H1 (cell line): ENCODE measurements at regions not wholly inside any gene's neighbourhood (a gene's known extent, or its start where the extent isn't known, plus 50 kb on each side); places are given as distances from the start of the nearest gene placed in this dataset.

ENCODE experiments used
- CTCF ChIA-PET: fragments of 300-600 bp; sonication (Branson Sonifier 250); formaldehyde crosslinking; loops from one replicate; lab custom pipeline; 2021; ENCODE audit not compliant: partially characterized antibody; lab: Charles Lee
- POLR2A ChIA-PET: fragments of 300-600 bp; sonication (Branson Sonifier 250); formaldehyde crosslinking; loops from one replicate; lab custom pipeline; 2021; ENCODE audit warnings: inconsistent platforms; ENCODE audit not compliant: partially characterized antibody; lab: Charles Lee
- DNase-seq, 2 experiments: peaks; one replicate each; pipeline versions ENCODE4 v3.0.0 to v3.0.0-alpha.2; 2010 to 2022; ENCODE audit warnings: low spot score in 2 of 2, low read depth in 1 of 2, mixed read lengths in 1 of 2
- FAIRE-seq: peaks from 2 replicates; lab custom pipeline; 2011; peaks lifted over from hg19 to GRCh38; lab: Jason Lieb, UNC
- H2AFZ ChIP-seq: 2 replicates; pipeline ENCODE4 v1.8.1; 2012; ENCODE audit warnings: low read length, inconsistent platforms
- H2AK5ac ChIP-seq: 2 replicates; pipeline ENCODE4 v1.6.1; 2013; ENCODE audit warnings: low read depth, low read length
- H2BK120ac ChIP-seq: replicated peaks from 2 replicates; pipeline ENCODE3; 2013; ENCODE audit warnings: low read depth, low read length, inconsistent platforms
- H2BK12ac ChIP-seq: 2 replicates; pipeline ENCODE4 v1.6.1; 2013; ENCODE audit warnings: low read depth, low read length
- H2BK15ac ChIP-seq: 2 replicates; pipeline ENCODE4 v1.6.1; 2013; ENCODE audit warnings: low read length
- H2BK20ac ChIP-seq: 2 replicates; pipeline ENCODE4 v1.6.1; 2013; ENCODE audit warnings: low read length
- H2BK5ac ChIP-seq: 2 replicates; pipeline ENCODE4 v1.6.1; 2013; ENCODE audit warnings: low read depth, low read length
- H3K14ac ChIP-seq: 2 replicates; pipeline ENCODE4 v1.6.1; 2013; ENCODE audit warnings: inconsistent platforms; ENCODE audit not compliant: insufficient read length
- H3K18ac ChIP-seq: 2 replicates; pipeline ENCODE4 v1.6.1; 2013; ENCODE audit warnings: low read length; ENCODE audit errors: extremely low read depth
- H3K23ac ChIP-seq: 2 replicates; pipeline ENCODE4 v1.6.1; 2013; ENCODE audit warnings: inconsistent platforms; ENCODE audit not compliant: insufficient read length
- H3K23me2 ChIP-seq: 2 replicates; pipeline ENCODE4 v1.6.1; 2013; ENCODE audit warnings: low read depth, low read length
- H3K27ac ChIP-seq: 2 replicates; pipeline ENCODE4 v1.6.1; 2011; ENCODE audit warnings: low read depth, low read length, inconsistent platforms
- H3K27me3 ChIP-seq, 4 experiments: replicated peaks in 1 of 4; 1 replicate in 1 of 4; 2 replicates in 3 of 4; pipeline versions ENCODE4 v1.6.1 to v1.8.1; 2011 to 2013; ENCODE audit warnings: low read length in 3 of 4, mild to moderate bottlenecking in 3 of 4, inconsistent platforms in 2 of 4, mixed read lengths in 2 of 4, moderate library complexity in 1 of 4; ENCODE audit not compliant: control insufficient read depth in 3 of 4, insufficient read depth in 3 of 4; ENCODE audit errors: extremely low read depth in 1 of 4
- H3K36me3 ChIP-seq, 4 experiments: 2 replicates each; pipeline versions ENCODE4 v1.6.1 to v1.8.1; 2011 to 2013; ENCODE audit warnings: mild to moderate bottlenecking in 4 of 4, low read length in 3 of 4, moderate library complexity in 2 of 4, control low read depth in 1 of 4, inconsistent platforms in 1 of 4; ENCODE audit not compliant: insufficient read depth in 4 of 4, control insufficient read depth in 2 of 4
- H3K4ac ChIP-seq: replicated peaks from 2 replicates; pipeline ENCODE3; 2013; ENCODE audit warnings: low read length, low read depth, mixed read lengths, inconsistent platforms; ENCODE audit not compliant: insufficient read length
- H3K4me1 ChIP-seq, 4 experiments: replicated peaks in 1 of 4; 1 replicate in 1 of 4; 2 replicates in 3 of 4; pipeline versions ENCODE4 v1.6.1 to v1.8.1; 2011 to 2013; ENCODE audit warnings: low read length in 3 of 4, inconsistent platforms in 2 of 4, mixed read lengths in 1 of 4; ENCODE audit not compliant: insufficient read depth in 4 of 4, control insufficient read depth in 3 of 4
- H3K4me2 ChIP-seq, 2 experiments: 2 replicates each; pipeline versions ENCODE4 v1.6.1 to v1.8.1; 2011 to 2013; ENCODE audit warnings: low read depth in 2 of 2, low read length in 2 of 2, control low read depth in 1 of 2, inconsistent platforms in 1 of 2, mild to moderate bottlenecking in 1 of 2; ENCODE audit not compliant: insufficient read depth in 1 of 2
- H3K4me3 ChIP-seq, 4 experiments: fragments of 200-600, 300-600 bp in 1 of 4; sonication (generic), shearing (Covaris generic), sonication (Bioruptor Twin) in 1 of 4; 2 replicates each; pipeline versions ENCODE4 v1.5.1 to v1.8.1; 2011 to 2016; ENCODE audit warnings: low read length in 4 of 4, low read depth in 3 of 4, control low read depth in 2 of 4, inconsistent platforms in 2 of 4, mild to moderate bottlenecking in 2 of 4, mixed read lengths in 1 of 4, moderate library complexity in 1 of 4; ENCODE audit not compliant: insufficient read depth in 2 of 4; ENCODE audit errors: extremely low read depth in 1 of 4
- H3K56ac ChIP-seq: replicated peaks from 2 replicates; pipeline ENCODE3; 2013; ENCODE audit warnings: low read depth, mild to moderate bottlenecking, mixed read lengths, low read length, inconsistent platforms; ENCODE audit not compliant: insufficient read length
- H3K79me1 ChIP-seq: 2 replicates; pipeline ENCODE4 v1.6.1; 2013; ENCODE audit warnings: low read depth, low read length, control low read depth
- H3K79me2 ChIP-seq, 2 experiments: 2 replicates each; pipeline versions ENCODE4 v1.6.1 to v1.8.1; 2012 to 2013; ENCODE audit warnings: low read length in 2 of 2, mild to moderate bottlenecking in 2 of 2, inconsistent platforms in 1 of 2; ENCODE audit not compliant: insufficient read depth in 2 of 2, control insufficient read depth in 1 of 2
- H3K9ac ChIP-seq, 4 experiments: replicated peaks in 1 of 4; 1 replicate in 1 of 4; 2 replicates in 3 of 4; pipeline versions ENCODE4 v1.6.1 to v1.8.1; 2011 to 2013; ENCODE audit warnings: low read depth in 3 of 4, low read length in 3 of 4, control low read depth in 2 of 4, mild to moderate bottlenecking in 2 of 4, moderate library complexity in 2 of 4, inconsistent platforms in 1 of 4; ENCODE audit errors: extremely low read depth in 1 of 4
- H3K9me3 ChIP-seq, 2 experiments: 2 replicates each; pipeline versions ENCODE4 v1.6.1 to v1.8.1; 2012 to 2013; ENCODE audit warnings: mild to moderate bottlenecking in 2 of 2, moderate library complexity in 2 of 2, control low read depth in 1 of 2, inconsistent platforms in 1 of 2, low read depth in 1 of 2, low read length in 1 of 2, mixed read lengths in 1 of 2; ENCODE audit not compliant: insufficient read depth in 2 of 2
- H4K20me1 ChIP-seq, 2 experiments: replicated peaks in 1 of 2; 2 replicates each; pipeline versions ENCODE3 to v1.8.1; 2011 to 2013; ENCODE audit warnings: inconsistent platforms in 2 of 2, low read length in 2 of 2, mild to moderate bottlenecking in 1 of 2; ENCODE audit not compliant: insufficient read depth in 2 of 2, control insufficient read depth in 1 of 2
- H4K5ac ChIP-seq: 2 replicates; pipeline ENCODE4 v1.6.1; 2013; ENCODE audit warnings: low read length, low read depth, mixed read lengths, inconsistent platforms; ENCODE audit not compliant: insufficient read length
- H4K8ac ChIP-seq: 2 replicates; pipeline ENCODE4 v1.8.0; 2013; ENCODE audit warnings: mild to moderate bottlenecking, moderate library complexity, low read length, inconsistent platforms; ENCODE audit not compliant: insufficient read depth; ENCODE audit errors: extremely low read depth
- H4K91ac ChIP-seq: replicated peaks from 2 replicates; pipeline ENCODE3; 2013; ENCODE audit warnings: low read length, mixed read lengths, inconsistent platforms; ENCODE audit not compliant: insufficient read length
- BACH1 ChIP-seq: IDR thresholded peaks from 2 replicates; pipeline ENCODE4 v1.6.1; 2012; ENCODE audit warnings: low read length, improper control_type of control experiment
- CBX5 ChIP-seq: fragments of 300-800, 300-1000 bp; sonication (generic); IDR thresholded peaks from 2 replicates; pipeline ENCODE4 v1.7.1; 2016; ENCODE audit warnings: antibody characterized with exemption, low read length, low read depth
- CHD2 ChIP-seq: IDR thresholded peaks from 2 replicates; pipeline ENCODE4 v1.6.1; 2012; ENCODE audit warnings: low read length, improper control_type of control experiment
- CREB1 ChIP-seq: IDR thresholded peaks from 2 replicates; pipeline ENCODE4 v1.6.1; 2012; ENCODE audit warnings: inconsistent platforms
- EP300 ChIP-seq, 2 experiments: IDR thresholded peaks; 1 replicate in 1 of 2; 2 replicates in 1 of 2; pipeline ENCODE4 v1.6.1; 2011 to 2012; ENCODE audit warnings: low read depth in 2 of 2, low read length in 2 of 2, mild to moderate bottlenecking in 2 of 2, borderline replicate concordance in 1 of 2, inconsistent platforms in 1 of 2, moderate library complexity in 1 of 2
- GTF2F1 ChIP-seq: IDR thresholded peaks from 2 replicates; pipeline ENCODE4 v1.6.1; 2012; ENCODE audit warnings: low read depth, low read length, improper control_type of control experiment, borderline replicate concordance
- HDAC6 ChIP-seq: IDR thresholded peaks from one replicate; pipeline ENCODE4 v1.7.1; 2012; ENCODE audit warnings: low read depth, mild to moderate bottlenecking, inconsistent platforms, low read length, moderate library complexity
- KDM5A ChIP-seq: fragments of 200-600 bp; IDR thresholded peaks from 2 replicates; pipeline ENCODE4 v1.7.1; 2012; ENCODE audit warnings: mild to moderate bottlenecking, low read length, inconsistent platforms, mixed read lengths
- RAD21 ChIP-seq, 2 experiments: IDR thresholded peaks in 1 of 2; conservative IDR thresholded peaks in 1 of 2; 2 replicates each; pipeline ENCODE4 v1.6.1; 2011; ENCODE audit warnings: low read depth in 2 of 2, low read length in 2 of 2, improper control_type of control experiment in 1 of 2, inconsistent platforms in 1 of 2, mild to moderate bottlenecking in 1 of 2, moderate library complexity in 1 of 2
- SIN3A ChIP-seq, 2 experiments: IDR thresholded peaks in 1 of 2; conservative IDR thresholded peaks in 1 of 2; 2 replicates each; pipeline ENCODE4 v1.6.1; 2011 to 2012; ENCODE audit warnings: low read length in 2 of 2, improper control_type of control experiment in 1 of 2, low read depth in 1 of 2, mild to moderate bottlenecking in 1 of 2
- SP2 ChIP-seq: IDR thresholded peaks from 2 replicates; pipeline ENCODE4 v1.6.1; 2012; ENCODE audit warnings: mild to moderate bottlenecking, low read length, inconsistent platforms
- SUZ12 ChIP-seq: fragments of 200-600 bp; sonication (generic); IDR thresholded peaks from 2 replicates; pipeline ENCODE4 v1.6.1; 2012; ENCODE audit warnings: mild to moderate bottlenecking, inconsistent platforms, low read length, moderate library complexity, mixed read lengths
- TEAD4 ChIP-seq: IDR thresholded peaks from 2 replicates; pipeline ENCODE4 v1.6.1; 2012; ENCODE audit warnings: low read depth, low read length, inconsistent platforms, mixed read lengths
- YY1 ChIP-seq: IDR thresholded peaks from 2 replicates; pipeline ENCODE4 v1.6.1; 2011; ENCODE audit warnings: low read depth, mild to moderate bottlenecking, low read length
- WGBS, 2 experiments: shearing (Covaris generic) in 1 of 2; methylation state at CpG; one replicate each; pipeline versions ENCODE4 v1.1.6 to v1.1.7; 2013 to 2015; ENCODE audit warnings: low lambda C conversion rate in 2 of 2, mixed read lengths in 2 of 2, inconsistent platforms in 1 of 2, low coverage in 1 of 2, missing lambda C conversion rate in 1 of 2; ENCODE audit not compliant: insufficient replicate concordance in 2 of 2, insufficient coverage in 1 of 2, insufficient read length in 1 of 2; ENCODE audit errors: extremely low coverage in 1 of 2, missing lambda C conversion rate in 1 of 2; 5-methylcytosine and 5-hydroxymethylcytosine counted together

GRCh38 chr2:198309673-198310280 is 505.4 kb downstream of the PLCL1 start:
- H3K27ac ChIP-seq, result no peak overlapping the region
- no peaks in the 10 kb centered on the region for H3K79me2 ChIP-seq
- H3K56ac ChIP-seq, result no peak overlapping the region
- no peak overlapping the region for H3K4me3 ChIP-seq
- peak in 1 of 2 experiments; percentile 72 for DNase-seq
- no peak overlapping the region for H3K9ac ChIP-seq
- 39% methylated on average over 8 of the region's 8 CpGs; no CpG with 5 or more reads in 1 of the 2 experiments for WGBS, 2 experiments
- H2AK5ac ChIP-seq, result no peak overlapping the region
- no peaks in the 10 kb centered on the region for H3K79me1 ChIP-seq
- H2BK120ac ChIP-seq, result no peak overlapping the region
- no peak overlapping the region for H2BK5ac ChIP-seq
- CTCF ChIA-PET, result interaction anchor here (0.7 to 2.2 kb wide), 10 partner anchors 10 to 1179 kb away, joined by 3 to 10 read pairs (median 4); no protein-coding TSS in a partner anchor
- H2BK15ac ChIP-seq, result no peak overlapping the region
- H2AFZ ChIP-seq, result no peak overlapping the region
- H3K14ac ChIP-seq, result no peak overlapping the region
- H4K8ac ChIP-seq, result no peak overlapping the region
- H3K27me3 ChIP-seq, result no peaks in the 10 kb centered on the region
- no peaks in the 10 kb centered on the region for H3K9me3 ChIP-seq
- H4K91ac ChIP-seq, result no peak overlapping the region
- no peaks in the 10 kb centered on the region; a peak in 2 of 7 replicates for H3K4me1 ChIP-seq
- no peaks in the 10 kb centered on the region; the same call in 1 of the 2 replicates for H3K23me2 ChIP-seq
- no peak overlapping the region for H3K4ac ChIP-seq
- no peak overlapping the region for H3K23ac ChIP-seq
- no peak overlapping the region for H4K5ac ChIP-seq
- H2BK12ac ChIP-seq, result no peak overlapping the region
- POLR2A ChIA-PET, result interaction anchor here (0.6 kb wide), 1 partner anchor 12 kb away, joined by 3 read pairs; no protein-coding TSS in a partner anchor
- H3K4me2 ChIP-seq, result no peak overlapping the region
- no peak overlapping the region for H3K18ac ChIP-seq
- FAIRE-seq, result peak; percentile 39
- no peaks in the 10 kb centered on the region for H4K20me1 ChIP-seq
- no peaks in the 10 kb centered on the region for H3K36me3 ChIP-seq
- H2BK20ac ChIP-seq, result no peak overlapping the region
- TF ChIP-seq EP300 (IDR thresholded peaks at IDR 0.05; ENCODE audit: borderline replicate concordance in 1 of 2, low read depth in 2 of 2, low read length in 2 of 2) (no peak), HDAC6 (no peak), CREB1 (no peak), SP2 (no peak), SIN3A (conservative IDR thresholded peaks at IDR 0.05 in 1 of 2, IDR thresholded peaks at IDR 0.05 in 1 of 2; ENCODE audit: low read depth in 1 of 2, low read length in 2 of 2) (no peak), TEAD4 (peak; percentile 35; the same call in 1 of the 2 replicates), YY1 (peak; percentile 72; the same call in 1 of the 2 replicates), SUZ12 (no peak), KDM5A (no peak), CHD2 (no peak), CBX5 (no peak), RAD21 (IDR thresholded peaks at IDR 0.05 in 1 of 2, conservative IDR thresholded peaks at IDR 0.05 in 1 of 2; ENCODE audit: low read depth in 2 of 2, low read length in 2 of 2) (peak; percentile 70 to 77), BACH1 (no peak), GTF2F1 (no peak)
